ENCODE measurements at regions not wholly inside any gene's neighbourhood (a gene's known extent, or its start where the extent isn't known, plus 50 kb on each side); places are given as distances from the start of the nearest gene placed in this dataset.

- no peak for TF ChIP-seq POLR2AphosphoS5 (IDR thresholded peaks at IDR 0.05; ENCODE audit: low read length)
- TF ChIP-seq JUND (IDR thresholded peaks at IDR 0.05; ENCODE audit: low read depth, low read length), result no peak
- no peak for TF ChIP-seq NR2C1 (IDR thresholded peaks at IDR 0.05)
- no peak for TF ChIP-seq FOXM1 (IDR thresholded peaks at IDR 0.05; ENCODE audit: low read depth, low read length)
- TF ChIP-seq EP300 (IDR thresholded peaks at IDR 0.05; ENCODE audit: borderline replicate concordance in 1 of 2, control insufficient read depth in 1 of 2, low read depth in 2 of 2, low read length in 2 of 2), result no peak
- no peak for TF ChIP-seq CTCF (IDR thresholded peaks at IDR 0.05 in 2 of 3, conservative IDR thresholded peaks at IDR 0.05 in 1 of 3; ENCODE audit: control insufficient read depth in 2 of 3, extremely low read depth in 1 of 3, insufficient read depth in 1 of 3, low read depth in 3 of 3, low read length in 3 of 3)
- TF ChIP-seq SP1 (IDR thresholded peaks at IDR 0.05; ENCODE audit: low read depth, low read length), result no peak
- TF ChIP-seq ATF7 (IDR thresholded peaks at IDR 0.05; ENCODE audit: low read depth), result no peak
- no peak for TF ChIP-seq ZBTB40 (IDR thresholded peaks at IDR 0.05; ENCODE audit: borderline replicate concordance)
- no peak for TF ChIP-seq MXI1 (IDR thresholded peaks at IDR 0.05; ENCODE audit: low read depth, low read length)
- no peak for TF ChIP-seq CREB1 (IDR thresholded peaks at IDR 0.05; ENCODE audit: low read depth)
- TF ChIP-seq CHD4 (IDR thresholded peaks at IDR 0.05), result no peak
- TF ChIP-seq REST (IDR thresholded peaks at IDR 0.05; ENCODE audit: low read depth, low read length), result no peak
- no peak for TF ChIP-seq TCF12 (IDR thresholded peaks at IDR 0.05; ENCODE audit: low read depth, low read length)
Observed at GRCh38 chr16:26985100-26986065, 81.3 kb upstream of the C16orf82 start.

Data from GM12878 (cell line).